ENCODE measurements at regions not wholly inside any gene's neighbourhood (a gene's known extent, or its start where the extent isn't known, plus 50 kb on each side); places are given as distances from the start of the nearest gene placed in this dataset.

GRCh38 chr2:221761260-221761659 is 189.2 kb upstream of the EPHA4 start:
- H3K4me1 ChIP-seq: no peaks in the 10 kb centered on the region
- no peak for TF ChIP-seq CTCF (IDR thresholded peaks at IDR 0.05)
- no peak overlapping the region for H2AFZ ChIP-seq
- no peak overlapping the region for H3K4me2 ChIP-seq (ENCODE audit: low read length)
- H3K9me3 ChIP-seq (ENCODE audit: control insufficient read depth, low read length): no peaks in the 10 kb centered on the region
- no peak overlapping the region for H3K9ac ChIP-seq
- H3K27ac ChIP-seq: no peak overlapping the region
- H3K36me3 ChIP-seq (ENCODE audit: control insufficient read depth, insufficient read depth, low read length): no peaks in the 10 kb centered on the region
- H3K79me2 ChIP-seq: no peaks in the 10 kb centered on the region
- no peaks in the 10 kb centered on the region for H3K27me3 ChIP-seq (ENCODE audit: control insufficient read depth, insufficient read depth, low read length)
- H3K4me3 ChIP-seq (ENCODE audit: low read depth, low read length): no peak overlapping the region

- Histone ChIP-seq H3K79me2 (no peaks in the 10 kb centered on the region), H2AFZ (no peak overlapping the region), H3K9ac (no peak overlapping the region), H3K27ac (no peak overlapping the region), H3K36me3 (ENCODE audit: control insufficient read depth, insufficient read depth, low read length) (no peaks in the 10 kb centered on the region), H3K4me3 (ENCODE audit: low read depth, low read length) (no peak overlapping the region), H3K4me2 (ENCODE audit: low read length) (no peak overlapping the region), H3K4me1 (no peaks in the 10 kb centered on the region), H3K27me3 (ENCODE audit: control insufficient read depth, insufficient read depth, low read length) (no peaks in the 10 kb centered on the region), H3K9me3 (ENCODE audit: control insufficient read depth, low read length) (no peaks in the 10 kb centered on the region)
- no peak for TF ChIP-seq CTCF (IDR thresholded peaks at IDR 0.05)
Measured at GRCh38 chr2:221758076-221758475, 186.0 kb upstream of the EPHA4 start.

- Histone ChIP-seq H3K9ac (no peak overlapping the region), H2AFZ (no peak overlapping the region), H3K4me1 (no peaks in the 10 kb centered on the region), H3K27me3 (ENCODE audit: control insufficient read depth, insufficient read depth, low read length) (no peaks in the 10 kb centered on the region), H3K4me3 (ENCODE audit: low read depth, low read length) (no peak overlapping the region), H3K4me2 (ENCODE audit: low read length) (no peak overlapping the region), H3K9me3 (ENCODE audit: control insufficient read depth, low read length) (no peaks in the 10 kb centered on the region), H3K36me3 (ENCODE audit: control insufficient read depth, insufficient read depth, low read length) (no peaks in the 10 kb centered on the region), H3K27ac (no peak overlapping the region), H3K79me2 (no peaks in the 10 kb centered on the region)
- TF ChIP-seq CTCF (IDR thresholded peaks at IDR 0.05): no peak
Measured at GRCh38 chr2:221753401-221753800, 181.3 kb upstream of the EPHA4 start.

- H3K27me3 ChIP-seq (ENCODE audit: control insufficient read depth, insufficient read depth, low read length): no peaks in the 10 kb centered on the region
- no peaks in the 10 kb centered on the region for H3K36me3 ChIP-seq (ENCODE audit: control insufficient read depth, insufficient read depth, low read length)
- H2AFZ ChIP-seq: no peak overlapping the region
- no peak overlapping the region for H3K27ac ChIP-seq
- H3K9me3 ChIP-seq (ENCODE audit: control insufficient read depth, low read length): no peaks in the 10 kb centered on the region
- H3K4me3 ChIP-seq (ENCODE audit: low read depth, low read length): no peak overlapping the region
- no peak for TF ChIP-seq CTCF (IDR thresholded peaks at IDR 0.05)
- no peaks in the 10 kb centered on the region for H3K4me1 ChIP-seq
- H3K4me2 ChIP-seq (ENCODE audit: low read length): no peak overlapping the region
- H3K9ac ChIP-seq: no peak overlapping the region
- H3K79me2 ChIP-seq: no peaks in the 10 kb centered on the region
Measured at GRCh38 chr2:221752781-221753180, 180.7 kb upstream of the EPHA4 start.

- Histone ChIP-seq H2AFZ (no peak overlapping the region), H3K79me2 (no peaks in the 10 kb centered on the region), H3K27ac (no peak overlapping the region), H3K4me2 (ENCODE audit: low read length) (no peak overlapping the region), H3K9me3 (ENCODE audit: control insufficient read depth, low read length) (no peaks in the 10 kb centered on the region), H3K4me1 (no peaks in the 10 kb centered on the region), H3K36me3 (ENCODE audit: control insufficient read depth, insufficient read depth, low read length) (no peaks in the 10 kb centered on the region), H3K4me3 (ENCODE audit: low read depth, low read length) (no peak overlapping the region), H3K27me3 (ENCODE audit: control insufficient read depth, insufficient read depth, low read length) (no peaks in the 10 kb centered on the region), H3K9ac (no peak overlapping the region)
- no peak for TF ChIP-seq CTCF (IDR thresholded peaks at IDR 0.05)
Measured at GRCh38 chr2:221750316-221750715, 178.2 kb upstream of the EPHA4 start.
